PC-3 (cell line): ENCODE measurements at regions not wholly inside any gene's neighbourhood (a gene's known extent, or its start where the extent isn't known, plus 50 kb on each side); places are given as distances from the start of the nearest gene placed in this dataset.

Experiments
- CTCF ChIP-seq: fragments of 300-600 bp; sonication (generic); conservative IDR thresholded peaks from 2 replicates; pipeline ENCODE4 v1.5.1; 2017; ENCODE audit warnings: antibody characterized with exemption, low read depth, mild to moderate bottlenecking, low read length
- EZH2 ChIP-seq: fragments of 300-600 bp; sonication (generic); IDR thresholded peaks from one replicate; pipeline ENCODE4 v1.6.1; 2017; ENCODE audit warnings: antibody characterized with exemption, mild to moderate bottlenecking, low read length; ENCODE audit not compliant: unreplicated experiment
- EZH2phosphoT487 ChIP-seq: fragments of 300-600 bp; sonication (generic); IDR thresholded peaks from 2 replicates; pipeline ENCODE4 v1.6.1; 2018; ENCODE audit warnings: mild to moderate bottlenecking, antibody characterized with exemption, low read length, borderline replicate concordance

DNA sequence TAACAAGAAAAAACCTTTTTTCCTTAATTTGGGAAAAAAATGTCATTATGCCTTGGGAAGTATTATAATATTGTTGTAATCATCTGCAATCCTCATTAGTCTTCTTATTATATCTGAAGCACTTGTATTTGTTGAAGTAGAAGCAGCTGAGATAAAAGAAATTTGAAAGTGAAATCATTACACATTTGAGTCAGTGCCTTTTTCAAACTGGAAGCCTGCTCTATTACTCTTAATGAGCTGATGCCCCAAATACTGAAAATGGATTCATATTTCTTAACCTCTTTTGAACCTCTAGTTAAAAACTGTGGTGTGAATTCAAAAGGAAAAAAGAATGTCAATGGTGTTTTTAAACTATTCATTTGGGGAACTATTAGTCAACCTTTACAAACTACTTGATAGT, 1027.7 kb downstream of the NR2F1-AS1 start:
- TF ChIP-seq CTCF (no peak), EZH2phosphoT487 (no peak), EZH2 (no peak)
